ENCODE measurements at regions not wholly inside any gene's neighbourhood (a gene's known extent, or its start where the extent isn't known, plus 50 kb on each side); places are given as distances from the start of the nearest gene placed in this dataset.

DNA sequence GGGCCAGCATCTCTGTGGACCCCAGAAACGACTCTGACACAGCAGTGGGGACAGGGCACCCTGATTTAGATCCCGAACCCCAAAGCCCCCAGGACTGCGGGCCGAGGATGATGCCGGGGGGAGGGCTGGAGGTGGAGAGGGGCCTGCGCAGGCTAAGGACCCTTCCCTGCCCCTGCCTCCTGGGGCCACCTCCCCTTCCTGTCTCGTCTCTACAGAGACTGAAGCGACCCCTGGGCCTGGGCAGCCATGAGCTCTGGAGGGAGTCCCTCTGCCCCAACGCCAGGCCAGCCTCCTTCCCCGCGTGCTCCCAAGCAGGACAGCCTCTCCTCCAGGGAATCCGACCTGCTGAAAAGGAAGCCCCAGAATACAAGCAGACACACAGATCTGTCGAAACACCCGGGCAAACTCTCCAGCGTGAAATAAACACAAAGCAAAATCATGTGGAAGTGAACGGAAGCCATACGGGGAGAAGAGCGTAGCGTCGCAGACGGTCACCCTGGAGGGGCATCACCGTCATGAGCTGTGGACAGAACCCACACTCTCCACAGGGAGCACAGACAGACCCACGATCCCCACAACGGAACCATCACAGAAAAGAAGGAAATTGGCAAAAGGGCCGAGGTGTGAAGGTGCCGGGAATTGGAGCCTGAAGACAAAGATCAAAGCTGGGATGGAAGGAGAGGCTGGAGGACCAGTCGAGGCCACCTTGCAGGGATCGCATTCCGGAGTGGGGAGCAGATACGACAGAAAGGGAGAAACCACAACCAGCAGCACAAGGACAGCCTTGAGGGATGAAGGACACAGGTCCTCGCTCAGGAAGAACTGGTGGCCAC, 51.0 kb upstream of the CTDP1 start:
- DNase-seq: no peak

DNA sequence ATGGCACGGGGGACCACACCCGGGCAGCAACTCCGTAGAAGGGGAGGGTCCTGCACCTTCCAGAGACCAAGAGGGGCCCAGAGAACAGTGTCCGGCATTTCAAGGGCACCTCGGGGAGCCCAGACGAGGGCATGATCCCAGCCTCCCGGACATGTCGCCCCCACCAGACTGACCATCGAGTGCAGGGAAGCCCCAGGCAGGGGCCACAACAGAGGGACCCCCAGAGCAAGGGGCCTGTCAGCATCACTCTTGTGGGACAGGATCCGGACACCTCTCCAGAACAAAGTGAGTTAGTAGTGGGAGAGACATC, 50.4 kb upstream of the CTDP1 start:
- DNase-seq: no peak

DNA sequence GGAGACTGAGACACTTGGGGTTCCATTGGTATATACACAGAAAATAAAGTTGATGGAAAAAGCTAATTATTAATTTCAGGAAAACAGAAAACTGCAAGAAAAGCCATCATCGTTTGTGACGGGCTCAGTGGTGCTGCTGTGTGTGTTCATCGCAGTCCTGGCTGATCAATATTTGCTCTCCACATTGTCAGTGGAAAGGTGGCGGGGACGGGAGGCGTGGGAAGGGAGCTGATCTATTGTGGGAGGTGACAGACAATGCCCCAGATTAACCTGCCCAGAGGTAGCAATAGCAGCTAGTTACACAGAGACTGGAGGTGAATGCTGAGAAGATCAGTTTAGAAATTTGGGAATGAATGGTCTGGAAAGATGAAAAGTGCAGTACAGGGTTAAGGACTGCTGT, 50.0 kb upstream of the CTDP1 start:
- no peak for DNase-seq
